ENCODE measurements at regions not wholly inside any gene's neighbourhood (a gene's known extent, or its start where the extent isn't known, plus 50 kb on each side); places are given as distances from the start of the nearest gene placed in this dataset.

- intact Hi-C loops (cut with DNase I), result no loop called here
- no peak overlapping the region for H3K4me3 ChIP-seq
- TF ChIP-seq EP300 (IDR thresholded peaks at IDR 0.05), result no peak
- TF ChIP-seq CTCF (IDR thresholded peaks at IDR 0.05), result no peak
- TF ChIP-seq POLR2A (IDR thresholded peaks at IDR 0.05), result no peak
- no peaks in the 10 kb centered on the region for H3K9me3 ChIP-seq
- H3K27me3 ChIP-seq, result no peaks in the 10 kb centered on the region
- DNase-seq, result no peak
- H3K36me3 ChIP-seq, result no peaks in the 10 kb centered on the region
- H3K4me1 ChIP-seq (ENCODE audit: insufficient read depth), result no peaks in the 10 kb centered on the region
- WGBS, 3 donors, result 65 to 76% (median 75%) methylated on average over 4 of the region's 4 CpGs
- no peak overlapping the region for H3K27ac ChIP-seq
Measured at GRCh38 chr15:26160343-26160742, 297.2 kb upstream of the ATP10A start.

- H3K27ac ChIP-seq, result no peak overlapping the region
- WGBS, 3 donors, result 79 to 88% (median 86%) methylated on average over 2 of the region's 2 CpGs
- no peak for DNase-seq
- H3K4me3 ChIP-seq, result no peak overlapping the region
- no peaks in the 10 kb centered on the region for H3K36me3 ChIP-seq
- intact Hi-C loops (cut with DNase I), result no loop called here
- H3K27me3 ChIP-seq, result no peaks in the 10 kb centered on the region
- no peak for TF ChIP-seq CTCF (IDR thresholded peaks at IDR 0.05)
- no peak for TF ChIP-seq EP300 (IDR thresholded peaks at IDR 0.05)
- TF ChIP-seq POLR2A (IDR thresholded peaks at IDR 0.05), result no peak
- no peaks in the 10 kb centered on the region for H3K4me1 ChIP-seq (ENCODE audit: insufficient read depth)
- H3K9me3 ChIP-seq, result no peaks in the 10 kb centered on the region
Measured at GRCh38 chr15:26158176-26158575, 295.0 kb upstream of the ATP10A start.

GRCh38 chr15:26157081-26157480 lies 294.0 kb upstream of the ATP10A start:
- WGBS, 3 donors, result 60 to 73% (median 61%) methylated on average over 7 of the region's 7 CpGs
- intact Hi-C loops (cut with DNase I), result no loop called here
- DNase-seq, result no peak
- Histone ChIP-seq H3K9me3 (no peaks in the 10 kb centered on the region), H3K4me1 (ENCODE audit: insufficient read depth) (no peaks in the 10 kb centered on the region), H3K27me3 (no peaks in the 10 kb centered on the region), H3K27ac (no peak overlapping the region), H3K4me3 (no peak overlapping the region), H3K36me3 (no peaks in the 10 kb centered on the region)
- no peak for TF ChIP-seq EP300 (IDR thresholded peaks at IDR 0.05)
- no peak for TF ChIP-seq POLR2A (IDR thresholded peaks at IDR 0.05)
- no peak for TF ChIP-seq CTCF (IDR thresholded peaks at IDR 0.05)

- Histone ChIP-seq H3K9me3 (no peaks in the 10 kb centered on the region), H3K36me3 (no peaks in the 10 kb centered on the region), H3K4me3 (no peak overlapping the region), H3K4me1 (ENCODE audit: insufficient read depth) (no peaks in the 10 kb centered on the region), H3K27me3 (no peaks in the 10 kb centered on the region), H3K27ac (no peak overlapping the region)
- no peak for DNase-seq
- intact Hi-C loops (cut with DNase I), result no loop called here
- WGBS, 3 donors, result 58 to 68% (median 67%) methylated on average over 4 of the region's 4 CpGs
- TF ChIP-seq POLR2A (IDR thresholded peaks at IDR 0.05), result no peak
- TF ChIP-seq CTCF (IDR thresholded peaks at IDR 0.05), result no peak
- no peak for TF ChIP-seq EP300 (IDR thresholded peaks at IDR 0.05)
Measured at GRCh38 chr15:26156051-26156450, 292.9 kb upstream of the ATP10A start.
